Sigmoid colon (tissue), 4 donors: ENCODE measurements at regions not wholly inside any gene's neighbourhood (a gene's known extent, or its start where the extent isn't known, plus 50 kb on each side); places are given as distances from the start of the nearest gene placed in this dataset.

Experiments
- EP300 ChIP-seq, 4 donors: sonication (generic); formaldehyde crosslinking; IDR thresholded peaks; one replicate each; pipeline ENCODE4 v1.6.1; 2017; ENCODE audit warnings: antibody characterized with exemption in 4 of 4
- TF ChIP-seq, protein P1 (sequence below), 4 experiments: fragments of 450-650 bp in 3 of 4; fragments of 200-600 bp in 1 of 4; IDR thresholded peaks; one replicate each; pipeline ENCODE4 v1.5.1; 2016 to 2019; ENCODE audit warnings: antibody characterized with exemption in 4 of 4, mild to moderate bottlenecking in 3 of 4, moderate library complexity in 2 of 4

DNA sequence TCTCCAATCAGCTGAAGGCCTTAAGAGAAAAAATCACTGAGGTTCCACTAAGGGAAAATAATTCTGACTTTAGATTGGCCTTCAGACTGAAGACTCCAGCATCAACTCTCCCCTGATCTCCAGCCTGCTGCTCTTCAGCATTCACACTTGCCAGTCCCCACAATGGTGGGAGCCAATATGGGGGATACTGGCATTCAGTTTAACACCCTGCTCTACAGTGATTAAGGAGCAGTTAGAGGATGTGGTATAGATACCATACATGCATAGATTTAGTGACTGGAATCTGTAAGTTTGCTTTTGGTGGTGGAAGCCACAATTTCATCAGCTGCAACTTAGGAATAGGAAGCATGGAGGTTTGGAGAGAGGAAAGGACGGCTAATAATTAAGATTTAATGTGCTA, 2017.7 kb upstream of the CDH6 start:
- no peak for TF ChIP-seq EP300 (IDR thresholded peaks at IDR 0.05)
- TF ChIP-seq, protein P1, sequence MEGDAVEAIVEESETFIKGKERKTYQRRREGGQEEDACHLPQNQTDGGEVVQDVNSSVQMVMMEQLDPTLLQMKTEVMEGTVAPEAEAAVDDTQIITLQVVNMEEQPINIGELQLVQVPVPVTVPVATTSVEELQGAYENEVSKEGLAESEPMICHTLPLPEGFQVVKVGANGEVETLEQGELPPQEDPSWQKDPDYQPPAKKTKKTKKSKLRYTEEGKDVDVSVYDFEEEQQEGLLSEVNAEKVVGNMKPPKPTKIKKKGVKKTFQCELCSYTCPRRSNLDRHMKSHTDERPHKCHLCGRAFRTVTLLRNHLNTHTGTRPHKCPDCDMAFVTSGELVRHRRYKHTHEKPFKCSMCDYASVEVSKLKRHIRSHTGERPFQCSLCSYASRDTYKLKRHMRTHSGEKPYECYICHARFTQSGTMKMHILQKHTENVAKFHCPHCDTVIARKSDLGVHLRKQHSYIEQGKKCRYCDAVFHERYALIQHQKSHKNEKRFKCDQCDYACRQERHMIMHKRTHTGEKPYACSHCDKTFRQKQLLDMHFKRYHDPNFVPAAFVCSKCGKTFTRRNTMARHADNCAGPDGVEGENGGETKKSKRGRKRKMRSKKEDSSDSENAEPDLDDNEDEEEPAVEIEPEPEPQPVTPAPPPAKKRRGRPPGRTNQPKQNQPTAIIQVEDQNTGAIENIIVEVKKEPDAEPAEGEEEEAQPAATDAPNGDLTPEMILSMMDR (IDR thresholded peaks at IDR 0.05): no peak
